SK-N-DZ (cell line): ENCODE measurements at regions not wholly inside any gene's neighbourhood (a gene's known extent, or its start where the extent isn't known, plus 50 kb on each side); places are given as distances from the start of the nearest gene placed in this dataset.

Source experiments
- DNase-seq: peaks from one replicate; pipeline ENCODE4 v3.0.0-alpha.2; 2015; ENCODE audit warnings: low spot score

DNA sequence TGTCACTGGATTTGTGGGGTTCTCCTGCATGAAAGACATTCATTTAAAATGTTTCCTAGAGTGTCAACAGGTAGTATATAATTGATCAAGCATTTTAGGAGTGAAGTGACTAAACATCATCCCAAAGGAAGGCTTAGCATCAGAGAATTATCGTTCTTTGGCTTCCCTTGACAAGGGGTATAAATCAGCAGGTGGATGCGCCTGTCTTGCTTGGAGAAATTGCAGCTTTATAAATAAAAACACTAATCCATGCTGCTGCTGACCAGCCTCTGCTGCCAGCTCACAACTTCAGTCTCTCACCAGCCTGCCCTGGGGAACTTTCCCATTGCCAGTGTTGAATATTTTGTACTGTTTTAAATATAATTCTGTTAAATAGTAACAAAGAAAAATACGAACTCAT lies 1184.7 kb upstream of the TENM4 start:
- DNase-seq = no peak

DNA sequence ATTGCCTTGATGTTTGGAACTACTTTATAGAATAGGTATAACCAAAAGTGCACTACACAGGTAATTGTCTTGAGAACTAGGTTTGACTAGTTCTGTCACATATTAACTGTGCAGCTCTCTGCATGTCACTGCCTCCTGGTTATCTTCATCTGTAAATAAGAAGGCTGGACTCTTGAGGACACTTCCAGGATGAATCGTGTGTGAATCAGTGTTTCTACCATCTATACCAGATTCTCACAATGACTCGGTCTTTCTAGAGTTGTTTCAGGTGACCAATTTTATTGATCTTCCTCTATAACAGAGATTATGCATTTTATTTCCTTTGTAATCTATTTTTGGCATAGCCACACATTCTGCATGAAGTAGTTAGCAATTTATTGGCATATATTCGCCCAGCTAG lies 1181.0 kb upstream of the TENM4 start:
- no peak for DNase-seq

DNA sequence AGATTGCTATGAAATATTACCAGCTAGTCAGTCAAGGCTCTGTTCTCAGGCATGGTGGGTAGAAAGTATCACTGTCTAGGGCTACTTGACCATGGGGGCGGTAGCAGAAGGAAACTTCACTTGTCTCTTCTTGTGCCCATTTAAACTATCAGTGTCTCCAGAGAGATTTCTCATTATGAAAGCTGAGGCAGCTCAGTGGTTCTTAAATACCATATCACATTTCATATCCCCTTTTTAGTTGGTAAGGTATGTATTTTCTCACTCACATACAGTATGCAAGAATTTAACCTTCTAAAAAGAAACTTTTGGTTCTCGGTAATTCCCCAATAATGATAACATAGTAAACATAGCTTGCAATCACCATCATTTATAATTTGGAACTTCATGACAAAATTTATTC lies 1180.0 kb upstream of the TENM4 start:
- no peak for DNase-seq

DNA sequence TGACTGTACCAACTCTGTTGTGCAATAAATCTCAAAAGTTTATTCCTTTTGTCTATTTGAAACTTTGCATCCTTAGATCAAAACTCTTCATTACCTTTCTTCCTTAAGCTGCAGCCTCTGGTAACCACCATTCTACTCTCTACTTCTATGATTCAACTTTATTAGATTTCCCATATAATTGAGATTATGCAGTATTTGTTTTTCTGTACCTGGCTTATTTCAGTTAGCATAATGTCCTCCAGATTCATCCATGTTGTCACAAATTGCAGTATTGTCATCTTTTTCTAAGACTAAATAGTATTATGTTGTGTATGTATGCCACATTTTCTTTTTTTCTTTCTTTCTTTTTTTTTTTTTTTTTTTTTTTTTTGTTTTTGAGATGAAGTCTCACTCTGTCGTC lies 1176.3 kb upstream of the TENM4 start:
- peak; percentile 84 for DNase-seq

DNA sequence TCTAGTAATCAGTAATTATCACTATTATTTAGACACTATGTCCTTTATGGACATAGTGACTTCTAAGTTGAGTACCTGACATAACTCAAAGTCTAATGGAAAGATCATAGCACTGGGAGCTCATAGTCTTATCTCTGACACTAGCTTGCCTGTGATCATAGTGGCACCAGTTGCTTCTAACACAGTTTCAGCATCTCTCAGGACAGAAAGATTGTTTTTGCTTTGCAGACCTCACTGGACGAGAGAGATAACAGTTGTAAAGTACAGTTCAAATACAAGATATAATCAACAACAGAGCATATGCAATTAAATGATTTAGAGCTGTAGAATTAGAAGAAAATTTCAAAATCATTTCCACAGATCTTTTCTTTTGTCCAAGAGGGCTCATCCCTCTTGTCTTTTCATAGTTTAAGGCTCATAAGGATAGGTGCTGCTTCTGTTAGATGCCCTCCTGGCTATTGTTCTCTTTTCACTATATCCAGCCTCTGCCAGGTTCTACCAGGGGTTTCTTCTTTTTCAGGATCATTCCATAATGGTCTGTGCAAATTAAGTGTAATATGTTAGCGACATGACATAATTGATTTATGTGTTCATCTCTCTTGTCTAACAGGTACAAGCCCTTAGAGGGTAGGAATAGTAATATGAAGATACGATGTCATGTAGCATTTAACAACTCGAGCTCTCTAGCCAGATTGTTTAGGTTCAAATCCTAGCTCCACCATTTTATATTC lies 1175.4 kb upstream of the TENM4 start:
- DNase-seq = peak; percentile 96

DNA sequence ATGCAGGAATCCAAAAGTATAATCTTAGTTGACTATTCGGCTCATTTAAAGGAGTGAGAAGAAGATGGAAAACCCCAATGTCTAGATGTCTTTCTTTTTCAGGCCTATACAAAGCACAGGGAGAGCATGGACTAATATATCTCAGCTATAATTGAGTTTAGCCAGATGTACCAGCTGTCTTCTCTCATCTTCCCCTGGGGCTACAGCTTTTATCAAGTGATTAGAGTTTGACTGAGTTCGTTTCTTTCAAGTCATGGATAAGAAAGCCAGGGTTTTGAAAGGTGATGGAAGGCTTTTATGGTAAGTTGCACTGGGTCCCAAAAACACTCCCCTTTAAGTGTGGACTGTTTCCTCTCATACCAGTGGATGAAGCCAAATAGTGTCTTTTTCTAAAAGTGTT lies 1172.8 kb upstream of the TENM4 start:
- peak; percentile 98 for DNase-seq

DNA sequence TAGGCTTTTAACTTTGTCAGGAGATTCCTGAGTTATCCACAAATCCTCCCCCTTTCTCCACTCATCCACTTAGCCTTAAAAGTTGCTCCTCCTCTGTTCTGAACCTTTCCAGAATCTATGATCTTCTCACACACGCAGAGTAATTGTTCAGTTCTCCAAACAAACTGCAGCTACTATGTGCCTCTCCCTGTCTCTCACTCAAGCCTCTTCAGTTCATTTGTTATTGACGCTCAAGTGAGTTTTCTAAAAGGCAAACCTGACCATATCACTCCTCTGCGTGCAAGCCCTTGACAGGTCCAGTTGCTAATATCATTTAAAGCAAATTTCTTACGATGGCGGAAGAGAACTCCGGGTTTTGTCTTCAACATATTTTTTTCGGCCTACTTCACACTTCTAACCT lies 1169.7 kb upstream of the TENM4 start:
- DNase-seq = no peak

DNA sequence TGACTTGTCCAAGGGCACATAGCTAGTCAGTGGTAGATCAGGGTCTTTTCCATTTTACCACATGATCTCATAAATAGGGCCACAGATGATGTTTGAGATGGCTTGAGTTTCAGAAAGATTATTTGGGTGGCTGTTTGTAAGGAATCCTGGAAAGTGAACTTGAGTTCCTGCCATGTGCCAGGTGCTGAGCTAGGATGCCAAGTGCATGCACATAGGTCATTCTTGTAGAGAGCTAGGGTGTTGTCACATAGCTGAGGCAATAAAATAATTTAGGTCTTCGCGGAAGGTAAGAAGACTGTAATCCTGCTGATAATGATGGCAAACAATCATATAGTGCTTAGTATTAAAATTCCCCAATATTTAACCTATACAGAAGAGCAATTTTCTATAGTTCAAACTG lies 1162.6 kb upstream of the TENM4 start:
- DNase-seq = no peak

DNA sequence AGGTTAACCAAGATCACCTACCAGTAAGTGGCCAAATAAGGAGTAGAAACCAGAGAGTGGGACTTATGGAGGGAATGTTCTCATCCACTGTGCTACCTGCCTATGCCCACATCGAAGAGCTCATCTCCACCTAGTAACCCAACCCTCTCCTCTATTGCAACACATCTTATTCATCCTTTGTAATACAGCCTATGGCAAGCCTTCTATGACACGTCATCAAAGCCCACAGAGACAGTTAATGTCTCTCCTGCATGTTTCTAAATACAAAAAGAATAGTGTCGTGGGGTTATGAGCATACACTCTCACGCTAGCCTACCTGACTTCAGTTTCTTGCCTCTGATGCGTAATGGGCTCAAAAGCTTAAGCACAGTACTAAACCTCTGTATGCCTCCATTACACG lies 1158.1 kb upstream of the TENM4 start:
- no peak for DNase-seq

DNA sequence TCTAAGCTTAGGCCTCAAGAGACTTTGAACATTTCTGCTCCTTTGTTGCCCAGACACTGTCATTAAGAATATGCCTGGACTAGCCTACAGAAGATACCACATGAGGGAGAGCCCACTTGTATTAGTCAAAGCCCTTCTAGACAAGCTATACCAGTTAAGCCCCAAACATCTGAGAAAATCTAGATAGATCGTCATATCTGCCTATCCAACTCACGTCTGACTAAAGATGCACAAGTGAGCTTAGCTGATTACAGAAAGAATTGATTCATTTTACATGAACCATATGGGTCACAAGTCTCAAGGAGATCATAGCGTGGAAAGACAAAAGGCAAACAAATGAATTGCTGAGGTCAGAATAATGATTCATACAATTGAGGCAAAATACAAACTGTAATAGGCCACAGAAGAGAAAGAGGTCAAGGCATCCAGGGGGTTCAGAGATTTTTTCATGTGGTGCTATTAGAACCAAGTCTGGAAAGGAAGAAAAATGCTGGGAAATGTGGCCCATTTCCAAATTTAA lies 1155.5 kb upstream of the TENM4 start:
- DNase-seq = no peak

DNA sequence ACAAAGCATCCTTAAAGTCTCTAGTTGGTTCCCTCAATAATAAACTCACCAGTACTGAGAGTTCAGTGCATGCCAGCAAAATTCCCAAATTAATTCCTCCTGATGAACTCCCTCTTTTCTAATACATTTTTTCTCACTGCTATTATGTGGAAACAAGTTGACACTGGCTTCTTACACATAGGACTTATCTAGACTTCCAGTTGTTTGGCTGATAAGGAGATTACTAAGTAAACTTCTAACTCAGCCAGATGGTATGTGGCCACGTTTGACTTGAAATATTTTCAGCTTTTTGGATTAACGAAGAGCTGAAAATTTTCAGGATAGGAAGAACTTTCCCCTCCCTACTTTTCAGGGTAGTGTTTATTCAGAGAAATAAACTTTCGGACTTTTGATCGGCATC lies 1154.2 kb upstream of the TENM4 start:
- DNase-seq = no peak

DNA sequence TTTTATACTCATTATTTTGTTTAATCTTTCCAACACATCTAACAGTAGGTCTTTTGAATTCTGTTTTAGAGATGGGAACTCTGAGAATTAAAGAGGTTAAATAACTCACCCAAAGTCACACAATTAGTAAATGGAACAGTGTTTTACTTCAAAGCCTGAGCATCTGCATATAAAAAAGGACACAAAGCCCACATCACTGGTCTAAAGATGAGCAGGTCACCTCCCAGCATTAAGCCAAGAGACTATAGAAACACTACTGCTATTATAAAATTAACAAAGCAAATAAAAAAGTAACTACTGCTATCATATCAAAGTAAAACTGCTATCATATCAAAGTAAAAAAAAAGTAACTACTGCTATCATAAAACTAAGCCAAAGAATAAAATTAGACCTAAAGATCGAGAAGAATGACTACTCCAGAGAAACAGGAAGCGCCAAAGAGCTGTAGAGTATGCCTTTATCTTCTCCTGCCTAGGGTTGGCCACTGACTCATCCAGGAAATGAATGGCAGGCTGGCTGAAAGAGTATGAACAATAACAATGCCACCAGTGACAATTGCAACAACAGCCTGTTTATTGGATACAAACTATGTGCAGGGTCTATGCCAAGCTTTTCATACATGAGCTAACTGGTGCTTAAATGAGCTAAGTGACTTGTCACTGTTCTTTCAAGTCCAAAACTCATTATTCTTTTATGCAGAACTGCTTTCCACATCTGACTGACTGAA lies 1153.0 kb upstream of the TENM4 start:
- DNase-seq = no peak

DNA sequence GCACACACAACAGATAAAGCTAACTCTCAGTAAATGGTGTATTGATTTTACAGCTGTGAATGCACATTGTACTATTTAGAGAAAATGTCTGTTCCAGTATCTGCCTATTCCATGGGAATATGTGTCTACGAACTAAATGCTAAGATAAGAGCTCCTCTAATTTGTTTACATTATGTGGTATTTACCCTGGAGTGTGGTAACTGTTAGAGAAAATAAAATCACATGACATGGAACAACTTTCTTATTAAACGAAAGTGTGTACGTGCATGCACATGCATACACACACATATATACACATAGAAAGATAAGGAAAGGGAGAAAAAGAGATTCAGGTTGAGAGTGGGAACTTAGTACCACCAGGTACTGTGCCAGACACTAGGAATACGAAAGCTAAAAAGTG lies 1151.7 kb upstream of the TENM4 start:
- no peak for DNase-seq

DNA sequence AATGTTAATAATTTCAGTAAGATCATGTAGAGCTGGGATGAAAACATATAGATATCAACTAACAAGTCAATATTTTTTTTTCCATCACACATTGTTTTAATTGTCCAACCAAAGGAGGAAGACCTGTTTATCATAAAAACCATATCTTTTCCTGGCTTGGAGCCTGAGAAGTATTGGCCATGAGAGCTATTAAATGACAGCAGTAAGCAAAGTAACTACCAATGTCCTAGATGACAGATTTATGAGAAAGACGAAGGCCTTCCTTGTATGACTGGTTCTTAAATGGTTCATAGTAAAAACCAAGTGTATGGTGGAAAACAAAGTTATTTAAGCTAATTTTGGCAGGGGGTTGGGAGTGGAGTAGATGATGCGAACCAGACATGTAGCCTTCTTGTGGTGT lies 1147.1 kb upstream of the TENM4 start:
- DNase-seq = peak; percentile 14

DNA sequence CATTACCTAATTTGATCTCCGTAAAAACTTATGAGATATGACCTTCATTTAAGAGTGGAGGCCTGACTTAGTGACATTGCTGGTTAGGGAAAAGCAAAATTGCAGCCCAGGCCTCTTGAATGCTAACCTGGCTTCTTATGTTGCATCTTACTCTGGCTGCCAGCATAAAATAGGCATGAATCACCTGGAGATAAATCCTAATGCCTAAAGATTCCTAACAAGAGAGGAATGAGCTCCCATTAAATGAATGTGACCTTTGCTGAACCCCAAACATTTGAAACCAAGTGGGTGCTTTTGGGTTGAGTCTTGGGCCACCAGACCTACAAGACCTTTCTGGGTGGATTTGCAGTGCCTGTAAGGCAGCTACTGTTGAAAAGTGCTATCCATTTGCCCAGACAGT lies 1145.6 kb upstream of the TENM4 start:
- no peak for DNase-seq

DNA sequence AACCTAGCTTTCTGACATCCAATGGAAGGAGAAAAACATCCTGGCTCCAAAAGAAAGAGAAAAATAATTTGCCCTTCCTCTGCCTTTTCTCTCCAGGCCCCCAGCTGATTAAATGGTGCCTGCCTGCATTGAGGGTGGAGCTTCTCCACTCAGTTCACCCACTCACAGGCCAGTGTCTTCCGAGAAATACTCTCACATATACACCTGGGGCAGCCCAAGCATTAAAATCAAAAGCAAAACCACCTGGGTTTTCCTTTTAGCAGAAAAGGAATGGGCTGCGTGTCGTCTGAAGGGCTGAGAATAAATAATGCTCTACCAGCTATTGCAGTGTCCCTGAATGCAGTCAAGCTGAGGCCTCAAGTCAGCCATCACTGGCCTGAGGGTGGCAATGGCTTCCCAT lies 1143.8 kb upstream of the TENM4 start:
- DNase-seq = peak; percentile 11

DNA sequence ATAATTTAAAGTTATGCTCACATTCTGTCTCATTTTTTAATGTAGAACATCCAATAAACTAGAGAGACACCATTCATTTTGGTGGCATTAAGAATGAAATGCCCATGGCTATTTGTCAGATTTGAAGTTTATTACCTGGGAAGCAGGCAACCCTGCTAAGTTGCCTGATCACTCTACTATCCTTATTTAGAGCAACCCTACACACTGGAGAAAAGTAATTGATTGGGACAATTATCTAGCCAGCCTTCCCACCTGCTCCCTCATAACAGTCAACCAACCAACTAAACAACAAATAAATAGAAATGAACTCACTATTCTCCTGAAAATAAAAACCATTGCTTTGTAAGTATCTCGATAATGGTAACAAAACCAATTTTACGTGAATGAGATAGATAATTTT lies 1129.0 kb upstream of the TENM4 start:
- no peak for DNase-seq

DNA sequence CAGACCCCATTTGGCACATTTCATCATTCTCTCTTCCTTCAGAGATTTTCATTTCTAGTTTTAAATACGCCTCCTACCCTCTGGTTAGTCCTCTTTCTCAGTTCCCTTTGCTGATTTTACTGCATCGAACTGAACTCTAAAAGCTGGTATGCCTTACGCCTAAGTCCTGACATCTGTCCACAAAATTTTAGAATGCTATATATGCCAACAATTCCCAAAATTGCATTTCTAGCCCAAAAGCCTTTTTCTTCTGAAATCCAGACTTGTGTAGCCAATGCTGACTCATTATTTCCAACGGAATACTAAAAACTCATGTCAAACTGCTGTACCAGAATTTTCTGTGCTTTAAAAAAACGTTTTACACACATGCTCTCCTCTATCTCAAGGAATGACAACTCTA lies 1124.4 kb upstream of the TENM4 start:
- DNase-seq = no peak

DNA sequence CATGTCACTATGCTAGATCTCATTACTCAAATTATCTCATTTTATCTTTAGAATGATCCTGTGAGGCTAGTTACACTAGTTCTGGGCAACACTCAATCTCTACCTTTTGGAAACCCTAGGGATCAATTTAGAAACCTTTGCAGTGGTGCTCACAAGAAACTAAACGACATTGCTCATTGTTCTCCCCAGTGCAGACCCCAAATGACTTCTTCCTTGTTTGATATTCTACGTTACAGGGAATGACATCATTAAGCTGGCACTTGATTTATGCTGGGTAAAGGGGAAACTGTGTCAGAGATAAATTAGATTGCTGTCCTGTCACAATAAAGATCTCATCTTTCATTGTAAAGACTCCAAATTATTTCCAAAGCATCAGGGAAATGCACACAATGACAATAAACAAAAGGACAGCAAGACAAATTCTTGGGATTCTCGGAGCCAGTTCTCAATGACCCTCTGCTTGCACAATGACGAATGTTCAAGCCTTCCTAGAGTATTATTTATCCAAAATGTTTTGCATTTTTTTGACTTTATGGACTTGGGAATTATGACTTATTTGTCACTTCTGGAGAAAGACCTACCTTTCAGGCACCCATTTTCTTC lies 1121.8 kb upstream of the TENM4 start:
- no peak for DNase-seq

DNA sequence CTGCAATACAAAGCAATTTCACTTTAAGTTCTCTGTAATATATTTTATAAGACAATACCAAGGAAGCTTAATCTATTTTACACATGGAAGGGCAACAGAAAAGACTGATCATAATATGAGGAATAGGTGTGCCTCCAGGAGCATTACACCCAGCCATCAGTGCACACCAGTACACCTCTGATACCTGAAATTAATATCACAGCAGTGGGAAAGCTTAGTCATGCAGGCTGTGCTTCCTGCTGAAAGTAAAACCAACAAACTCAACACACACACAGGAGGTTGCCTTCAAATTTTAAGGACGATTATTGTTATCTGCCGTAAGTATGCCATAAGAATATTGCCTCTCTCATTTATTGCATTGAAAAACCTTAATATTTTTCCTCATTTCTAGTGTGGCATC lies 1119.1 kb upstream of the TENM4 start:
- DNase-seq = no peak

DNA sequence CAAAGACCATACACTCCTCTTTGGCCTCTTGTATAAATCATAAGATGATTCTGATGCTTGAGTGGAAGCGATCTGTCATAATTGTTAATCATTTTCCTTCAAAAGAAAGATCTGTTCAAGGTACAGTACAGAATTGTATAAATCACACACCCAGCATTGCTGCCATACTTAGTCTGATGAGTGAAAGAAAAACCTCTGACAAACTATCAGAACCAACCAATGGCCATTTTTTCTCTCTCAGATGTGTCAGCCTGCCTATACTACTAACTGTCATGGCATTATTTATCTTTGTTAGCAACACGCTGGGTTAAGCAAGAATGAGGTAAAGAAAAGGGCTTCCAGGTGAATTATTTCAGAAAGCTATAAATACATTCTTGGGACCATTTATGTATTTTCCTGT lies 1112.7 kb upstream of the TENM4 start:
- no peak for DNase-seq

DNA sequence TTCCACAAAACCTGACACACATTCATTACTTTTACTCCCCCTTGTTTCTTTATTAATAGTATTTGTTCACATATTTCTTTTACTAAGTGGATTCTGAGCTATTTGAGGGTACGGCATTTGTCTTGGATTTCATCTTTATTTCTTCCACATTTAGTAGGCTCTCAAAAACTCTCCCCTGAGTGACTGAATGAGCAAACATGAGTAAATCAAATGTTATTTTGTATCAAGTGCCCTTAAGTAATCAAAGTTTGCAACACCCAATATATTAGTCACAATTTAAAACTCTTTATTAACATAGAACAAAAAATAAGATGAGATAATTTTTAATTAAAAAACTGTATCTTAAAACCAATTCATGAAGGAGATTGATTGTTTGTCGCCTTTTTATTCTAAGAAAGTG lies 1101.9 kb upstream of the TENM4 start:
- DNase-seq = no peak

DNA sequence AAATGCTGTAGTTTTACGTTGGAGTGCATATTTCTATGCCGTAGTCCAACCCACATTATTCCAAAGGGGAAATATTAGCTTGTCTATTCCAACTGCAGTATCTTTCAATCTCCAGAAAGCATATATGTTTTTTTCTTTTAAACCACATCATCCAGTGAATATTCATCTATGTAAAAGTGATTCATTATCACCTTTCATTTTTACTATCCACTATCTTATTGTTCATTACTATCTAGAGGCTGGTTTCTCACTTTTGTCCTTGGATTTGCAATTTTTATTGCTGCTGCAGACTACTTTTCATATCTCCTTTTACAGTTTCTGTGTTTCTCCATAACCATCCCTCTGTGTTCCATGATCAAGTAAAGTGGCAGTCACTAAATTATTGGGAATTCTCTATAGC lies 1097.2 kb upstream of the TENM4 start:
- DNase-seq = no peak
